ENCODE measurements at regions not wholly inside any gene's neighbourhood (a gene's known extent, or its start where the extent isn't known, plus 50 kb on each side); places are given as distances from the start of the nearest gene placed in this dataset.

GRCh38 chr18:52090005-52090404, 250.0 kb upstream of the DCC start:
- no peaks in the 10 kb centered on the region for H3K27me3 ChIP-seq (ENCODE audit: control insufficient read depth in 3 of 3, insufficient read depth in 3 of 3, low read length in 3 of 3)
- H3K36me3 ChIP-seq (ENCODE audit: control insufficient read depth in 3 of 3, insufficient read depth in 3 of 3, low read length in 3 of 3), result no peaks in the 10 kb centered on the region
- H3K27ac ChIP-seq (ENCODE audit: low read depth, low read length), result no peak overlapping the region
- H3K4me1 ChIP-seq (ENCODE audit: control insufficient read depth in 3 of 3, insufficient read depth in 3 of 3, low read length in 3 of 3), result no peaks in the 10 kb centered on the region
- H3K4me3 ChIP-seq (ENCODE audit: low read length in 3 of 3), result no peak overlapping the region
- no peak overlapping the region for H3K9ac ChIP-seq (ENCODE audit: low read depth in 1 of 3, low read length in 3 of 3)
- H3K9me3 ChIP-seq (ENCODE audit: control insufficient read depth in 3 of 3, low read length in 3 of 3), result no peaks in the 10 kb centered on the region

- H3K4me3 ChIP-seq (ENCODE audit: low read length in 3 of 3), result no peak overlapping the region
- H3K9ac ChIP-seq (ENCODE audit: low read depth in 1 of 3, low read length in 3 of 3), result no peak overlapping the region
- H3K9me3 ChIP-seq (ENCODE audit: control insufficient read depth in 3 of 3, low read length in 3 of 3), result no peaks in the 10 kb centered on the region
- no peak overlapping the region for H3K27ac ChIP-seq (ENCODE audit: low read depth, low read length)
- H3K27me3 ChIP-seq (ENCODE audit: control insufficient read depth in 3 of 3, insufficient read depth in 3 of 3, low read length in 3 of 3), result no peaks in the 10 kb centered on the region
- H3K4me1 ChIP-seq (ENCODE audit: control insufficient read depth in 3 of 3, insufficient read depth in 3 of 3, low read length in 3 of 3), result no peaks in the 10 kb centered on the region
- H3K36me3 ChIP-seq (ENCODE audit: control insufficient read depth in 3 of 3, insufficient read depth in 3 of 3, low read length in 3 of 3), result no peaks in the 10 kb centered on the region
Observed at GRCh38 chr18:52093171-52093570, 246.8 kb upstream of the DCC start.

GRCh38 chr18:52118684-52119083, 221.3 kb upstream of the DCC start:
- Histone ChIP-seq H3K27me3 (ENCODE audit: control insufficient read depth in 3 of 3, insufficient read depth in 3 of 3, low read length in 3 of 3) (no peaks in the 10 kb centered on the region), H3K36me3 (ENCODE audit: control insufficient read depth in 3 of 3, insufficient read depth in 3 of 3, low read length in 3 of 3) (no peaks in the 10 kb centered on the region), H3K27ac (ENCODE audit: low read depth, low read length) (no peak overlapping the region)

GRCh38 chr18:52130624-52131301, 209.2 kb upstream of the DCC start:
- no peak overlapping the region for H3K27ac ChIP-seq (ENCODE audit: low read depth, low read length)
- H3K27me3 ChIP-seq (ENCODE audit: control insufficient read depth in 3 of 3, insufficient read depth in 3 of 3, low read length in 3 of 3), result no peaks in the 10 kb centered on the region
- no peaks in the 10 kb centered on the region for H3K36me3 ChIP-seq (ENCODE audit: control insufficient read depth in 3 of 3, insufficient read depth in 3 of 3, low read length in 3 of 3)
- no peaks in the 10 kb centered on the region for H3K9me3 ChIP-seq (ENCODE audit: control insufficient read depth in 3 of 3, low read length in 3 of 3)
- H3K9ac ChIP-seq (ENCODE audit: low read depth in 1 of 3, low read length in 3 of 3), result no peak overlapping the region
- H3K4me1 ChIP-seq (ENCODE audit: control insufficient read depth in 3 of 3, insufficient read depth in 3 of 3, low read length in 3 of 3), result no peaks in the 10 kb centered on the region
- H3K4me3 ChIP-seq (ENCODE audit: low read length in 3 of 3), result no peak overlapping the region

More at GRCh38 chr18:52118684-52119083, 221.3 kb upstream of the DCC start:
- Histone ChIP-seq H3K9ac (ENCODE audit: low read depth in 1 of 3, low read length in 3 of 3) (no peak overlapping the region), H3K4me3 (ENCODE audit: low read length in 3 of 3) (no peak overlapping the region), H3K9me3 (ENCODE audit: control insufficient read depth in 3 of 3, low read length in 3 of 3) (no peaks in the 10 kb centered on the region), H3K4me1 (ENCODE audit: control insufficient read depth in 3 of 3, insufficient read depth in 3 of 3, low read length in 3 of 3) (no peaks in the 10 kb centered on the region)

- no peaks in the 10 kb centered on the region for H3K36me3 ChIP-seq (ENCODE audit: control insufficient read depth in 3 of 3, insufficient read depth in 3 of 3, low read length in 3 of 3)
- H3K4me3 ChIP-seq (ENCODE audit: low read length in 3 of 3), result no peak overlapping the region
- H3K9me3 ChIP-seq (ENCODE audit: control insufficient read depth in 3 of 3, low read length in 3 of 3), result no peaks in the 10 kb centered on the region
- no peaks in the 10 kb centered on the region for H3K4me1 ChIP-seq (ENCODE audit: control insufficient read depth in 3 of 3, insufficient read depth in 3 of 3, low read length in 3 of 3)
- no peaks in the 10 kb centered on the region for H3K27me3 ChIP-seq (ENCODE audit: control insufficient read depth in 3 of 3, insufficient read depth in 3 of 3, low read length in 3 of 3)
- no peak overlapping the region for H3K9ac ChIP-seq (ENCODE audit: low read depth in 1 of 3, low read length in 3 of 3)
- H3K27ac ChIP-seq (ENCODE audit: low read depth, low read length), result no peak overlapping the region
Observed at GRCh38 chr18:52131845-52132244, 208.2 kb upstream of the DCC start.

GRCh38 chr18:52136532-52136931, 203.5 kb upstream of the DCC start:
- Histone ChIP-seq H3K9ac (ENCODE audit: low read depth in 1 of 3, low read length in 3 of 3) (no peak overlapping the region), H3K4me3 (ENCODE audit: low read length in 3 of 3) (no peak overlapping the region), H3K27me3 (ENCODE audit: control insufficient read depth in 3 of 3, insufficient read depth in 3 of 3, low read length in 3 of 3) (no peaks in the 10 kb centered on the region), H3K27ac (ENCODE audit: low read depth, low read length) (no peak overlapping the region), H3K9me3 (ENCODE audit: control insufficient read depth in 3 of 3, low read length in 3 of 3) (no peaks in the 10 kb centered on the region), H3K4me1 (ENCODE audit: control insufficient read depth in 3 of 3, insufficient read depth in 3 of 3, low read length in 3 of 3) (no peaks in the 10 kb centered on the region), H3K36me3 (ENCODE audit: control insufficient read depth in 3 of 3, insufficient read depth in 3 of 3, low read length in 3 of 3) (no peaks in the 10 kb centered on the region)

- Histone ChIP-seq H3K4me1 (ENCODE audit: control insufficient read depth in 3 of 3, insufficient read depth in 3 of 3, low read length in 3 of 3) (no peaks in the 10 kb centered on the region), H3K9me3 (ENCODE audit: control insufficient read depth in 3 of 3, low read length in 3 of 3) (no peaks in the 10 kb centered on the region), H3K27ac (ENCODE audit: low read depth, low read length) (no peak overlapping the region), H3K27me3 (ENCODE audit: control insufficient read depth in 3 of 3, insufficient read depth in 3 of 3, low read length in 3 of 3) (no peaks in the 10 kb centered on the region), H3K36me3 (ENCODE audit: control insufficient read depth in 3 of 3, insufficient read depth in 3 of 3, low read length in 3 of 3) (no peaks in the 10 kb centered on the region), H3K4me3 (ENCODE audit: low read length in 3 of 3) (no peak overlapping the region), H3K9ac (ENCODE audit: low read depth in 1 of 3, low read length in 3 of 3) (no peak overlapping the region)
Observed at GRCh38 chr18:52140986-52141385, 199.0 kb upstream of the DCC start.

- Histone ChIP-seq H3K9me3 (ENCODE audit: control insufficient read depth in 3 of 3, low read length in 3 of 3) (no peaks in the 10 kb centered on the region), H3K4me3 (ENCODE audit: low read length in 3 of 3) (no peak overlapping the region), H3K4me1 (ENCODE audit: control insufficient read depth in 3 of 3, insufficient read depth in 3 of 3, low read length in 3 of 3) (no peaks in the 10 kb centered on the region), H3K36me3 (ENCODE audit: control insufficient read depth in 3 of 3, insufficient read depth in 3 of 3, low read length in 3 of 3) (no peaks in the 10 kb centered on the region), H3K27ac (ENCODE audit: low read depth, low read length) (no peak overlapping the region), H3K27me3 (ENCODE audit: control insufficient read depth in 3 of 3, insufficient read depth in 3 of 3, low read length in 3 of 3) (no peaks in the 10 kb centered on the region), H3K9ac (ENCODE audit: low read depth in 1 of 3, low read length in 3 of 3) (no peak overlapping the region)
Observed at GRCh38 chr18:52150050-52150449, 189.9 kb upstream of the DCC start.

- H3K9me3 ChIP-seq (ENCODE audit: control insufficient read depth in 3 of 3, low read length in 3 of 3), result no peaks in the 10 kb centered on the region
- no peaks in the 10 kb centered on the region for H3K27me3 ChIP-seq (ENCODE audit: control insufficient read depth in 3 of 3, insufficient read depth in 3 of 3, low read length in 3 of 3)
- H3K36me3 ChIP-seq (ENCODE audit: control insufficient read depth in 3 of 3, insufficient read depth in 3 of 3, low read length in 3 of 3), result no peaks in the 10 kb centered on the region
- H3K9ac ChIP-seq (ENCODE audit: low read depth in 1 of 3, low read length in 3 of 3), result no peak overlapping the region
- H3K4me1 ChIP-seq (ENCODE audit: control insufficient read depth in 3 of 3, insufficient read depth in 3 of 3, low read length in 3 of 3), result no peaks in the 10 kb centered on the region
- H3K4me3 ChIP-seq (ENCODE audit: low read length in 3 of 3), result no peak overlapping the region
- H3K27ac ChIP-seq (ENCODE audit: low read depth, low read length), result no peak overlapping the region
Observed at GRCh38 chr18:52152036-52152435, 188.0 kb upstream of the DCC start.

- Histone ChIP-seq H3K27me3 (ENCODE audit: control insufficient read depth in 3 of 3, insufficient read depth in 3 of 3, low read length in 3 of 3) (no peaks in the 10 kb centered on the region), H3K27ac (ENCODE audit: low read depth, low read length) (no peak overlapping the region), H3K36me3 (ENCODE audit: control insufficient read depth in 3 of 3, insufficient read depth in 3 of 3, low read length in 3 of 3) (no peaks in the 10 kb centered on the region), H3K9me3 (ENCODE audit: control insufficient read depth in 3 of 3, low read length in 3 of 3) (no peaks in the 10 kb centered on the region), H3K4me3 (ENCODE audit: low read length in 3 of 3) (no peak overlapping the region), H3K4me1 (ENCODE audit: control insufficient read depth in 3 of 3, insufficient read depth in 3 of 3, low read length in 3 of 3) (no peaks in the 10 kb centered on the region), H3K9ac (ENCODE audit: low read depth in 1 of 3, low read length in 3 of 3) (no peak overlapping the region)
Observed at GRCh38 chr18:52156166-52156565, 183.8 kb upstream of the DCC start.
